ENCODE measurements at regions not wholly inside any gene's neighbourhood (a gene's known extent, or its start where the extent isn't known, plus 50 kb on each side); places are given as distances from the start of the nearest gene placed in this dataset.
A peak's percentile ranks its signal among the peaks of the same experiment; 100 is the strongest.
"Not testable (repeated sequence)": the region's sequence is repeated elsewhere in the genome, so short reads cannot be mapped to it uniquely, and the experiment has no call there.

DNA sequence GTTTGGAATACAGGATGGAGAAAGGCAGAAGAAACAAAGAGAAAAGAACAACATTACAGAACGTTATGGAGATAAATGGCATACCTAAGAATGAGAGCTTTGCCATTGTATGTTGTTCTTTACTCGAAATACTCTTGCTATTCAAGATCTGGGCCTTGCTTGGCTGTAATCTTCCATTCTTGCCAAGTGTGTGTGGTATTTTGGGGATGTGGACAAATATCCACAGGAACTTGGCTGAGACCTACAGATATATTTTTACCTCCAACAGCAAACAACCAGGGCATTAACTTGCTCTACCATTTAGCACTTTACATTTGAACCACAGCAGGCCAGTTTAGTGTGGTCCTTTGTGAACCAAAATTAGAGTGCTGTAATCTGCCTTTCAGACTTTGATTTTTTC is 76.3 kb downstream of the DKK1 start:
- no peak overlapping the region for H3K4me3 ChIP-seq (replicated peaks in 1 of 2; ENCODE audit: low read depth in 2 of 2, low read length in 2 of 2)
- TF ChIP-seq, protein P1, sequence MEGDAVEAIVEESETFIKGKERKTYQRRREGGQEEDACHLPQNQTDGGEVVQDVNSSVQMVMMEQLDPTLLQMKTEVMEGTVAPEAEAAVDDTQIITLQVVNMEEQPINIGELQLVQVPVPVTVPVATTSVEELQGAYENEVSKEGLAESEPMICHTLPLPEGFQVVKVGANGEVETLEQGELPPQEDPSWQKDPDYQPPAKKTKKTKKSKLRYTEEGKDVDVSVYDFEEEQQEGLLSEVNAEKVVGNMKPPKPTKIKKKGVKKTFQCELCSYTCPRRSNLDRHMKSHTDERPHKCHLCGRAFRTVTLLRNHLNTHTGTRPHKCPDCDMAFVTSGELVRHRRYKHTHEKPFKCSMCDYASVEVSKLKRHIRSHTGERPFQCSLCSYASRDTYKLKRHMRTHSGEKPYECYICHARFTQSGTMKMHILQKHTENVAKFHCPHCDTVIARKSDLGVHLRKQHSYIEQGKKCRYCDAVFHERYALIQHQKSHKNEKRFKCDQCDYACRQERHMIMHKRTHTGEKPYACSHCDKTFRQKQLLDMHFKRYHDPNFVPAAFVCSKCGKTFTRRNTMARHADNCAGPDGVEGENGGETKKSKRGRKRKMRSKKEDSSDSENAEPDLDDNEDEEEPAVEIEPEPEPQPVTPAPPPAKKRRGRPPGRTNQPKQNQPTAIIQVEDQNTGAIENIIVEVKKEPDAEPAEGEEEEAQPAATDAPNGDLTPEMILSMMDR (IDR thresholded peaks at IDR 0.05; ENCODE audit: low read depth, low read length), result no peak
- peak; percentile 9 to 43 for DNase-seq (ENCODE audit: low read depth in 2 of 2)

DNA sequence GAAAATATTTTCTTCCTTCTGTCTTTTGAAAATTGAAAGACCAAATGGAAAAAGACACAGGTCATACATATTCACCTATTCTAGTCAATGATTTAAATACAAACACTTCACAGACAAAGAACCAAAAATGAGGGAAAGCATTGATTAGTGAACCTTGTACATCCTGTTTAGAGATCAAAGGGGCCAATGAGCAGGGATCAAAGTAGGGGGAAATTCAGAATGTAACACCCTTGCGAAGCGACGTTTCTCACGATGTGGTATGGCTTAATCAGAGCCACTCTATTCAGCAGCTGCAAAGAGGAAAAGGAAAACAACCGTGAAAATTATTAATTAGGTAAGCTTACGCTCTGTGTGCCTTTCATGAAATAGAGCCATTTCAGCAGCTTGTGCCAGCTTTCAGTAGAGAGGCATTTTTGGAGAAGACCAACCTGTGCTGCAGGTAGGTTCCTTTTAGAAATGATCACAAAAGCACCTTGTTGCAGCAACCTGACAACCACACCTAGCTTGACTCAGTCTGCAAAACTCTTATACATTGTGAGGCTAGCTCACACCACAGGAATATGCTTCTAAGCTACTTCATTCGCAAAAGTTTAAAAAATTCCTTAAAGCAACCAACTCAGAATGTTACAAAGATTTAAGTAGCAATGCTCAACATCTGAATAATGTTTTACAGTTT is 78.0 kb downstream of the DKK1 start:
- no peak for DNase-seq (ENCODE audit: low read depth in 2 of 2)
- TF ChIP-seq, protein P1 (IDR thresholded peaks at IDR 0.05; ENCODE audit: low read depth, low read length), result no peak
- no peak overlapping the region for H3K4me3 ChIP-seq (replicated peaks in 1 of 2; ENCODE audit: low read depth in 2 of 2, low read length in 2 of 2)

DNA sequence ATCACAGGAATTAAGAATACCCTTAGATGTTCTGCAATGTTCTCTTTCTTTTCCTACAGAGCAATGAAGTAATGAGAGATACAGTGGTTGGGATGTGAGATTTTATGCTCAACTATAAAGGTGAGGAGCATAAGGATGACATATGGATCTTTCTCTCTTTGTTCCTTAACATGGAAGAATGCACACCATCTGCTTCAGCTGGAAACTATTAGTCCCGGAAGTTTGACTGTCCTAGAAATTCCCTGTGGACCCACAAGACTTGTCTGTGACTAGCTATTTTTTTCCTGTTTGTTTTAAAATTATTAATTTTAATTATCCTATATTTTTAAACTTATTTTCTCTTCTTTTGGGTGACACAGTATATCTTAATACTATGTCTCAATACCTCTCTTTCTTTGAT is 80.2 kb downstream of the DKK1 start:
- no peak for DNase-seq (ENCODE audit: low read depth in 2 of 2)
- no peak overlapping the region for H3K4me3 ChIP-seq (replicated peaks in 1 of 2; ENCODE audit: low read depth in 2 of 2, low read length in 2 of 2)
- TF ChIP-seq, protein P1 (IDR thresholded peaks at IDR 0.05; ENCODE audit: low read depth, low read length), result no peak

DNA sequence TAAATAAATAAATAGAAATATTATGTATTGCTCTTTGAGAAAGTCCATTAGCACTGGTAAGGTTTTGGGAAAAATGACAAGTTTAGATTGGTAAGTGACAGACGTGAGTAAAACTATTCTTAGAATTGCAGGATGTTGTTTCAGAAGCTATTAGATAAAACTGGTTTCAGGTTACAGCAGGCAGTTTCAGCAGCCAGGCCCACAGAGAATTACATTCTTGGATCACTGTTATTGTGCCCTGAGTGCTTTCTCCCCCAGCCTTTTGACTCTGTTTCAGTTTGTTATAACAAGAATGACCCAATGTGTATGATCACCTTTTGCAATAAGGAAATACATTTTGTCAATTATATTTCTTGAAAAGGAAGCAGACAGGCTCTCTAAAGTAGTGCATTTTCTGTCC is 86.5 kb downstream of the DKK1 start:
- peak; percentile 50 to 67 for DNase-seq (ENCODE audit: low read depth in 2 of 2)
- TF ChIP-seq, protein P1 (IDR thresholded peaks at IDR 0.05; ENCODE audit: low read depth, low read length), result no peak
- H3K4me3 ChIP-seq (replicated peaks in 1 of 2; ENCODE audit: low read depth in 2 of 2, low read length in 2 of 2), result no peak overlapping the region

DNA sequence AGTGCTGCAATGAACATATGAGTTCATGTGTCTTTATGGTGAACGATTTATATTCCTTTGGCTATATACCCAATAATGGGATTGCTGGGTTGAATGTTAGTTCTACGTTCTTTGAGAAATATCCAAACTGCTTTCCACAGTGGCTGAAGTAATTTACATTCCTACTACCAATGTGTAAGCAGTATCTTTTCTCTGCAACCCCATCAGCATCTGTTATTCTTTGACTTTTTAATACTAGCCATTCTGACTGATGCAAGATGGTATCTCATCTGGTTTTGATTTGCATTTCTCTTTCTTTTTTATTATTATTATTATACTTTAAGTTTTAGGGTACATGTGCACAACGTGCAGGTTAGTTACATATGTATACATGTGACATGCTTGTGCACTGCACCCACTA is 89.7 kb downstream of the DKK1 start:
- not testable (repeated sequence) for DNase-seq (ENCODE audit: low read depth in 2 of 2)

DNA sequence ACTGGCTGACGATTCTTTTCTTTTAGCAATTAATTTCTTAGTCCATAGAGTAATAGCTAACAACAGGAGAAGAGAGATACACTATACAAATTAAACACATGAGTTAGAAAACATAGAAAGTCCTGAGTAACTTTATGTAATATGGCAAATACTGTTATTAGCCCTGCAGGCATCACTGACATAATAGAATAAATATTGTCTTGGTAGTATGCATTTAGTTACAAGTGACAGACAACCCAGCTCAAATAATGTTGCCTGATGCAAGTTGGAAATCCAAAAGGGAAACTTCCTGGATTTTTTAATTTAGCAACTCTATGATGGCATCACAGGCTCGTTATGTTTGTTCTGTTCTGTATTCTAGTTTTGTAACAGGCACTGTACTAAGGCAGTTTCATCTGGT is 95.1 kb downstream of the DKK1 start:
- TF ChIP-seq, protein P1 (IDR thresholded peaks at IDR 0.05; ENCODE audit: low read depth, low read length), result no peak
- no peak overlapping the region for H3K4me3 ChIP-seq (replicated peaks in 1 of 2; ENCODE audit: low read depth in 2 of 2, low read length in 2 of 2)
- no peak for DNase-seq (ENCODE audit: low read depth in 2 of 2)

More for the DNA sequence above, 89.7 kb downstream of the DKK1 start:
- not testable (repeated sequence) for H3K4me3 ChIP-seq (replicated peaks in 1 of 2; ENCODE audit: low read depth in 2 of 2, low read length in 2 of 2)

DNA sequence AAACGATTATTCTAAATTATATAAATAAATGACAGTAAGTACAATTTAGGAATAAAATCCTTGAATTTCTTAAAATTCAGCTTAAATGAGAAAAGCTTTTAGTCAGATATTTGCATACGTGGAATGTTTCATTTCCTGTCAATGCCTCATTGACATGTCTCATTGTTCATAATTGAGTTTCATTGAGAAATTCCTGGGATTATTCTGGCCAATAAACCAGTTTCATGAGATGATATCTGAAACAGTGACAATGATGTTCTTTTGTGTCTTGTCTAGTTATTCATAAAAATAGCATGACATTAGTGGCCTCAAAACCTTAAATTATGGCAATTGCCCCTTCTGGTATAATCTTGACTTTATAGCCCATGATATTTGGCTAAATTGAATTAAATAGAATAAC is 95.8 kb downstream of the DKK1 start:
- no peak overlapping the region for H3K4me3 ChIP-seq (replicated peaks in 1 of 2; ENCODE audit: low read depth in 2 of 2, low read length in 2 of 2)
- TF ChIP-seq, protein P1 (IDR thresholded peaks at IDR 0.05; ENCODE audit: low read depth, low read length), result no peak
- DNase-seq (ENCODE audit: low read depth in 2 of 2), result no peak

All from cardiac fibroblast (primary cell).